GM19467 (cell line): ENCODE measurements at regions not wholly inside any gene's neighbourhood (a gene's known extent, or its start where the extent isn't known, plus 50 kb on each side); places are given as distances from the start of the nearest gene placed in this dataset.
"Not testable (repeated sequence)": the region's sequence is repeated elsewhere in the genome, so short reads cannot be mapped to it uniquely, and the experiment has no call there.

Experiments used
- ATAC-seq: cut with Tn5 transposase; IDR thresholded peaks from one replicate; pipeline ENCODE4 v1.9.1; 2021; ENCODE audit warnings: mild to moderate bottlenecking, moderate library complexity; ENCODE audit not compliant: unreplicated experiment

DNA sequence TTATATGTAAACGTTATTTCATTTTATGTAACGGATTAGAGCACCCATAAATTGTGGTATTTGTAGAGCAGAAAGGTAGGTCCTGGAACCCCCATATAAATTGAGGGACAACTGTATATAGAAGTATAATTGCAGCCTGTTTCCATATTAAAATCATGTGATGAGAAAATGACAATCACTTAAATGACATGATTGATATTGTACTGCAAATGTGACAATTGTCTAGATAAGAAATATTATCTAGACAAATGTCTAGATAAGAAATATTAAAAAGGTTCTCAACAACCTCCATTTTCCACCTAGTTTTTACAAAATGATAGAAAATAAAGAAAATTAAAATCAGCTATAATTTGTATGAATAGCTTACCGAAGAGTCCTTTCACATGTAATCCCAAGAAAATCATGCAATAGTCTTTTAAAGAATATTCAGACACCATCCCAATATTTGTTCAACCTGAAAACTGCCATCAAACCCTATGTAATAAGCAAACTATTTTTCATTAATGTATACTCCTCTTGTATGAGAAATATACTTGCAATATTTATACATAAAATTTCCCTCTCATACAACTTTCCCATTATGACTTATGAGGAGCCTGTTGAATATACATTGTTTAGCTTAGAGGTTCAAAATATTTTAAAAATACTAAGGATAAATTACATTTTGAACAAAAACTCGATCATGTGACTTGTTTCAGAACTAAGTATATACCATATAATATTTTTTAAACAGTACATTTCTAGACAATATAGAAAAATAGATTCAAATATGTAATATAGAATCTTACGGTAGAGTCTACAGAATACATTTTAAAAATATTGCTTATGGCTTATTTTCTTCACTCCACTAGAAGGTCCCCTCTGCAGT is 153.2 kb downstream of the CRPPA start:
- ATAC-seq: no peak

DNA sequence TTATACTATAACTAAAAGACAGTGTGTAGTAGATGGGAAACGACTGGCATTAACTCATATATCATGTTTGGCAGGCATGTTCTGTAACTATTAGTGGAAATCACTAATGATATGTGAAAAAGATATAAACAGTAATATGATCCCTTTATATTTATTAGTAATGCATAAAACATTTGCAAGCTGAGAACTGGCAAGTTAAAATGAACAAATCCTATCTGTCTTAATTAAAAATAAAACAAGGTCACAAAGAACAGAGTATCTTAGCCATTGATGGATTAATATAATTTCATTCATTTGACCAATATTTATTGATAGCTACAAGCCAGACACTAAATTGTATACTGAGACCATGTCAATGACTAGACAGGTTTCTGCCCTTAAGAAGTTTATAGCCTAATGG is 154.5 kb downstream of the CRPPA start:
- no peak for ATAC-seq

- ATAC-seq: not testable (repeated sequence)
These were observed 154.9 kb downstream of the CRPPA start for GRCh38 chr7:16266470-16266869.

GRCh38 chr7:16265863-16266458 is 155.4 kb downstream of the CRPPA start:
- ATAC-seq: no peak

- ATAC-seq: no peak
These were observed 156.2 kb downstream of the CRPPA start for GRCh38 chr7:16264823-16265804.

- no peak for ATAC-seq
These were observed 157.1 kb downstream of the CRPPA start for GRCh38 chr7:16264036-16264819.

DNA sequence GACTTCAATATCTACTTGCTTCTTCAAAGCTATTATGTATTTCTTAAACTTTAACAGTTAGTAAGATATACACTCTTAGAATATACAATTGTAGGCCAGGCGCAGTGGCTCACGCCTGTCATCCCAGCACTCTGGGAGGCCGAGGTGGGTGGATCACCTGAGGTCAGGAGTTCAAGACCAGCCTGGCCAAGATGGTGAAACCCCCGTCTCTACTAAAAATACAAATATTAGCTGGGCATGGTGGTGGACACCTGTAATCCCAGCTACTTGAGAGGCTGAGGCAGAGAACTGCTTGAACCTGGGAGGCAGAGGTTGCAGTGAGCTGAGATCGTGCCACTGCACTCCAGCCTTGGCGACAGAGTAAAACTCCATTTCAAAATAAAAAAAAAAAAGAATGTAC is 158.0 kb downstream of the CRPPA start:
- not testable (repeated sequence) for ATAC-seq

DNA sequence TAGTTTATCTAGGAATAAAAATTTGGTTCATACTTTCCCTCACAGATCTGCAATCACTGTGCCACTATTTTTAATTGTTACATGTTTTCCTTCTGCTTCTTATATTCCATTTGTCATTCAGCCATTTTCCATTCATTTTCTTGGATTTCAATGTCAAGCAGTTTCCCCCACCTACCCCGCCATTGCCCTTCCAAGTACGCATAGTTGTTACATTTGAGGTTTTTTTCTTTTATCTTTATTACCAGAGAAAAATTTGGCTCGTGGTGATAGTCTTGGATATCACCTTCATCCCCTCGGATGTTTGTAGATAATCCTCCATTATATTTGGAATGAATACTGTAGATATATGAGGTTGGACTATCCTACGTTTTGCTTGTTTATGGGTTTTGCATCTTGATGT is 159.7 kb downstream of the CRPPA start:
- no peak for ATAC-seq

GRCh38 chr7:16261100-16261499 is 160.2 kb downstream of the CRPPA start:
- no peak for ATAC-seq

DNA sequence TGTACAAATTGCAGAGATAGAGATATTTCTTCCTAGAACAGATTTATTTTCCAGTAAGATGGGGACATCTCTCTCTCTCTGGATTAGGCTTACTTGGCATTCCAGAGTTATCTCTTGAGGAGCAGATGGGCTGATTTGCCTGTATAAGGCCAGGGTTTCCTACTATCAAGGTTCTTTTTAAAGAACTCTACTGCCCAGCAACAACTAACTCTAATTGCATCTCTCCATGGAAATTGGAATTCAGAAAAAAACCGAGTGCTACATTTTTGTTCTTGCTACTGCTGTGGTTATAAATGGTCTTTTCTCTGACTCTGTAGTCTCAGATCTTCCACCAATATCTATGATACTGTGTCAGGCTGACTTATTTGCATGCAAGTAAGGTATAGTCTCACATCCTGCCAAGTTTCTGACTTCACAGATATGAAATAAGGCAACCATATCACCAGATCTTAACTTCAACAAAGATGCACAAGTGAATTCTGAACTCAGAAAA is 161.1 kb downstream of the CRPPA start:
- no peak for ATAC-seq

DNA sequence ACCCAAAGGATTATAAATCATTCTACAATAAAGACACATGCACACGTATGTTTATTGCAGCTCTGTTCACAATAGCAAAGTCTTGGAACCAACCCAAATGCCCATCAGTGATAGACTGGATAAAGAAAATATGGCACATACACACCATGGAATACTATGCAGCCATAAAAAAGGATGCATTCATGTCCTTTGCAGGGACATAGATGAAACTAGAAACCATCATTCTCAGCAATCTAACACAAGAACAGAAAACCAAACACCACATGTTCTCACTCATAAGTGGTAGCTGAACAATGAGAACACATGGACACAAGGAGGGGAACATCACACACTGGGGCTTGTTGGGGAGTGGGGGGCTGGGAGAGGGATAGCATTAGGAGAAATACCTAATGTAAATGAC is 164.9 kb downstream of the CRPPA start:
- not testable (repeated sequence) for ATAC-seq

DNA sequence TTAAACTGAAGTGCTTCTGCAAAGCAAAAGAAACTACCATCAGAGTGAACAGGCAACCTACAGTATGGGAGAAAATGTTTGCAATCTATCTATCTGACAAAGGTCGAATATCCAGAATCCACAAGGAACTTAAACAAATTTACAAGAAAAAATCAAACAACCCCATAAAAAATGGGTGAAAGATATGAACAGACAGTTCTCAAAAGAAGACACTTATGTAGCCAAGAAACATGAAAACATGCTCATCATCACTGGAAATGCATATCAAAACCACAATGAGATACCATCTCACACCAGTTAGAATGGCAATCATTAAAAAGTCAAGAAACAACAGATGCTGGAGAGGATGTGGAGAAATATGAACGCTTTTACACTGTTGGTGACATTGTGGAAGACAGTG is 165.4 kb downstream of the CRPPA start:
- not testable (repeated sequence) for ATAC-seq

DNA sequence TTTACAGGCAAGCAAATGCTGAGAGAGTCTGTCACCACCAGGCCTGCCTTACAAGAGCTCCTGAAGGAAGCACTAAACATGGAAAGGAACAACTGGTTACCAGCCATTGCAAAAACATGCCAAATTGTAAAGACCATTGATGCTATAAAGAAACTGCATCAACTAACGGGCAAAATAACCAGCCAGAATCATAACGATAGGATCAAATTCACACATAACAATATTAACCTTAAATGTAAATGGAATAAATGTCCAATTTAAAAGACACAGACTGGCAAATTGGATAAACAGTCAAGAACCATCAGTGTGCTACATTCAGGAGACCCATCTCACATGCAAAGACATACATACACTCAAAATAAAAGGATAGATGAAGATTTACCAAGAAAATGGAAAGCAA is 170.7 kb downstream of the CRPPA start:
- ATAC-seq: not testable (repeated sequence)

DNA sequence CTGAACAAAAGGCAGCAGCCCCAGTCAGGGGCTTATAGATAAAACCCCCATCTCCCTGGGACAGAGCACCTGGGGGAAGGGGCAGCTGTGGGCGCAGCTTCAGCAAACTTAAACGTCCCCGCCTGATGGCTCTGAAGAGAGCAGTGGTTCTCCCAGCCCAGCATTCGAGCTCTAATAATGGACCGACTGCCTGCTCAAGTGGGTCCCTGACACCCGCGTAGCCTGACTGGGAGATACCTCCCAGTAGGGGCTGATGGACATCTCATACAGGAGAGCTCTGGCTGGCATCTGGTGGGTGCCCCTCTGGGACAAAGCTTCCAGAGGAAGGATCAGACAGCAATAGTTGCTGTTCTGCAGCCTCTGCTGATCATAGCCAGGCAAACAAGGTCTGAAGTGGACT is 172.1 kb downstream of the CRPPA start:
- ATAC-seq: not testable (repeated sequence)

GRCh38 chr7:16248556-16248955 is 172.8 kb downstream of the CRPPA start:
- not testable (repeated sequence) for ATAC-seq

DNA sequence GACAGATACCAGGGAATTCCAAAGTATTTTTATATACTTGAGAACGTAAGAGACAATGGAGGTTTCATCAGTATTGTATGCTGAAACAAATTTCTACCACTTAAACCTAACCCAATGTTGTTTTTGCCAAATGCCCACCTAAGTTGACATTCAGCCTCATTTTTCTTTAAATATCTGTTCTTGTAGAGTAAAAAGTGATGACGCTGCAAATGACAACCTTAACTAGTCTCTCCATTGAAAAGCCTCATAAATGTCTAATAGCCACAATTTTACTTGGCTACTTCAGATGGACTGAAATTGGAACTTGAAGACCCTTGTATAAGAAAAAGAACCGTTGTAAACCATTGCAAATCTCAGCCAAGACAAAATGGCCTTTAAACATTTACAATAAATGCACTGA is 176.9 kb downstream of the CRPPA start:
- no peak for ATAC-seq

DNA sequence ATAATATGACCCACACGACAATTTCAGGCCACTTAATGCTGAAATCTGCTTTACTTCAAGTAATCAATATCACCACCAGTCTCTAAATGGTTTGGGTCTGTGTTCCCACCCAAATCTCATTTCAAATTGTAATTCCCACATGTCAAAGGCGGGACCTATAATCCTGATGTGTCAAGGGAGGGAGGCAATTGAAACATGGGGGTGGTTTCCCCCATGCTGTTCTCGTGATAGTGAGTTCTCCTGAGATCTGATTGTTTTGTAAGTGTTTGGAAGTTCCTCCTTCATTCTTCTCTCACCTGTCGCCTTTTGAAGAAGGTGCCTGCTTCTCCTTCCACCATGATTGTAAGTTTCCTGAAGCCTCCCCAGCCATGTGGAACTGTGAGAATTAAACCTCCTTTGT is 178.4 kb downstream of the CRPPA start:
- no peak for ATAC-seq

DNA sequence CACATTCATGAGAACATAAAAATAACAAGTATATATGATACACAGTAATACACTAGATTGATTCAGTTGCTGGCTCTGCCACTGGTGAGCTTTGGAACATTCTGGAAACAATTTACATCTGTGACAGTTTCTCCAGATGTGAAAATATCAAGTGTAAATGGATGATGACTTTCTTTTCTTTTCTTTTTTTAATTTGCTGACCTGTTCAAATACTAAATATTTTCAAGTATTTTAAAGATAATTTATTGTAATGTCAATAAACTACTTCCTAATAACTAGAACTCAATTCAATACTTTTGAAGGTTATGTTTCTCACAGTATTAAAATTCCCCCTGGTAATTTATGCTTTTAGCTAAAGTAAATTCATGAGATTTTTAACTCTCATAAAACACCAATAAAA is 180.3 kb downstream of the CRPPA start:
- no peak for ATAC-seq

DNA sequence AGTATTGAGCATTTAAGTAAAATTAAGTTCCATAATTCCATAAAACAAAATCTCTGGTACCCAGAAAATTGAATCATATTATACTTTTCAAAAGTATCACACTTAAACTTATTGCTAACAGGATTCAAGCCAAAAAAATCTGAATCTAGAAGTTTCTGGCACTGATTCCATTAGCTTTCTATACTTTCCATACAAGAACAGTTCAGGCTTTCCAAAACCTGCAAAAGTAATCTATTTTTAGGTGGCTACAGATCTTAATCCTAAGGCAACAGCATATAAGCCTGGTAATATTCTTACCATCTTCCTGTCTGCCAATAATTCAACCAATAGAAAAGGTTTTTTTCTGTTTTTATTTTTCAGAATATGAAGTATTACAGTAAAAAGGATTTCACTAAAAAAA is 185.0 kb downstream of the CRPPA start:
- ATAC-seq: no peak
